ENCODE measurements at regions not wholly inside any gene's neighbourhood (a gene's known extent, or its start where the extent isn't known, plus 50 kb on each side); places are given as distances from the start of the nearest gene placed in this dataset.

DNA sequence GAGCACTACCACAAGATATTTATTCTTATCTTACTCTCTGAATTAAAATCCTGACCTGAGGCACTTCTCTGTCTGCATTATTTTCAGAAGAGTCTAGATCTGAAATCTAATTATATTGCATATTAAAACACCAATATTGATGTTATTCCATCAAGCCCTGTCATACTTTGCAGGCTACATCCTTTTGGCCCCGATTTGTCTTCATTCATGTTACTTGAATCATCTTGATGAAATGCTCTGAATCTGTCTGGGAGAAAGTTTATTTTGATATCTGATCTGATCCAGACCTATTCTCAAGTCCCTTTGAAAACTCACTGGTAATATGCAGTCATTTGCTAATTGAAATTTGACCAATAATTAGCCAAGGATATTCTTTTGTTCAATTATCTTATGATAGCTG is 79.9 kb downstream of the BBS10 start:
- intact Hi-C loops (cut with micrococcal nuclease): no loop called here
- Histone ChIP-seq H3K4me1 (ENCODE audit: control insufficient read depth in 2 of 2, insufficient read depth in 2 of 2, low read length in 2 of 2) (no peaks in the 10 kb centered on the region), H3K9me3 (ENCODE audit: control insufficient read depth in 2 of 3, low read length in 3 of 3) (no peaks in the 10 kb centered on the region), H3K27me3 (ENCODE audit: control insufficient read depth in 2 of 2, insufficient read depth in 2 of 2, low read length in 2 of 2) (no peaks in the 10 kb centered on the region), H3K4me3 (ENCODE audit: low read length) (no peak overlapping the region), H3K36me3 (ENCODE audit: control insufficient read depth in 2 of 3, insufficient read depth in 3 of 3, low read length in 3 of 3) (no peaks in the 10 kb centered on the region), H3K27ac (ENCODE audit: low read depth, low read length) (no peak overlapping the region)
- ATAC-seq (no peak), DNase-seq (no peak)
- H3K36me3 Mint-ChIP-seq: no peaks in the 10 kb centered on the region
- H3K27me3 Mint-ChIP-seq: peaks cover 0 to 21% (median 11%) of the 10 kb centered on the region in 5 donors
- no peak overlapping the region for H3K27ac Mint-ChIP-seq
- H3K4me1 Mint-ChIP-seq: no peaks in the 10 kb centered on the region
- peaks cover 0 to 2% (median 0%) of the 10 kb centered on the region in 11 donors for H3K9me3 Mint-ChIP-seq
- no peak overlapping the region for H3K4me3 Mint-ChIP-seq
- ChIA-PET CTCF (no interaction called here), POLR2A (no interaction called here)

DNA sequence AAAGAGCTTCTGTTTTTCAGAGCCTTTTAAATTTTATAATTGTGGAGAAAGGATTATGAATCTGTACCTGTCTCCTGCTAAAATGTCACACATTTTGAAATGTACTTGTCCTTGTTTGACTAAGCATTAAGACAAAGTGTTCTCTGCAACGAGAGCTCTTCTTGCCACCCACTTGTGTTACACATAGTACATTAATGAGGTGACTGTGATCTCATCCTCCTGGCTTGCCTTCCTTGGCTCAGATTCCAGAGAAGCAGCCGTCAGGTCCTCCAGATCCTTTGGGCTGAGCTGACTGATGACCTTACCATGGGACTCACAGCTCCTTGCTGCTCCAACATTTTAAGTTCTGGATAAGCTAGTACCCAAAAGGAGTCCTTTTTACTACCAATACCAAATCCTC is 81.4 kb downstream of the BBS10 start:
- peaks cover 0 to 3% (median 0%) of the 10 kb centered on the region in 11 donors for H3K9me3 Mint-ChIP-seq
- Histone ChIP-seq H3K27ac (ENCODE audit: low read depth, low read length) (no peak overlapping the region), H3K4me1 (ENCODE audit: control insufficient read depth in 2 of 2, insufficient read depth in 2 of 2, low read length in 2 of 2) (no peaks in the 10 kb centered on the region), H3K9me3 (ENCODE audit: control insufficient read depth in 2 of 3, low read length in 3 of 3) (no peaks in the 10 kb centered on the region), H3K36me3 (ENCODE audit: control insufficient read depth in 2 of 3, insufficient read depth in 3 of 3, low read length in 3 of 3) (no peaks in the 10 kb centered on the region), H3K27me3 (ENCODE audit: control insufficient read depth in 2 of 2, insufficient read depth in 2 of 2, low read length in 2 of 2) (no peaks in the 10 kb centered on the region), H3K4me3 (ENCODE audit: low read length) (no peak overlapping the region)
- POLR2A ChIA-PET: interaction anchor here (0.5 kb wide), 1 partner anchor 230 kb away, joined by 3 read pairs; no protein-coding TSS in a partner anchor
- H3K4me1 Mint-ChIP-seq: no peaks in the 10 kb centered on the region
- peaks cover 5 to 30% (median 14%) of the 10 kb centered on the region in 5 donors for H3K27me3 Mint-ChIP-seq
- no peak overlapping the region for H3K27ac Mint-ChIP-seq
- no peak for DNase-seq
- no peaks in the 10 kb centered on the region for H3K36me3 Mint-ChIP-seq
- no peak overlapping the region for H3K4me3 Mint-ChIP-seq
- no peak for ATAC-seq
- CTCF ChIA-PET: no interaction called here
- intact Hi-C loops (cut with micrococcal nuclease): no loop called here

DNA sequence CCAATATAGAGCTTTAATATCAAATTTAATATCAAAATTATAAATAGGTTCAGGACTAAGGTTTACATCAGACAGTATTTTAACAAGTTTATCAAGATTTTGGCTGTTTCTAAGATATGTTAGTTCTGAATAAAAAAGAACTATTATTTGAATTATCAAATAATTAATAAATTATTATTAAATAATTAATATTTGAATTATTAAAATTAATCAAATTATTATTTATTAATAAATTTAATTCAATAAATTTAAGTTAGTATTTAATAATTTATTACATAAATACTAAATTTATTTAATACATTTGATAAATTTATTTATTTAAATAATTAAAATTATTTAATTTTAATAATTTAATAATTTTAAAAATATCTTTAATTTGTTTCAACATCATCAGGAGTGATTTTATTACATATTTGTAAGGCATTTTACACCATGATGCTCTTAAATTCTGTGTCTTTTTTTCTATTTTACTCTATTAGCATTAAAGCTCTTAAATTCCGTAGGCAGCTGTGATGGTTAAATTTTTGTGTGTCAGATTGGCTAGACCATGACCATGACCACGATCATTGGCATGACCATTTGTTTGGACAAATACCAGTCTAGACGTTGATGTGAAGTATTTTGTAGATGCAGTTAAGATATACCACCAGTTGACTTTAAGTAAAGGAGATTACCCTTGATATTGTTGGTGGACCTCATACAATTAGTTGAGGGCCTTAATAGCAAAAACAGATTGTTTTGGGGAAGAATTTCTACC is 82.6 kb downstream of the BBS10 start:
- H3K27ac ChIP-seq (ENCODE audit: low read depth, low read length): no peak overlapping the region
- Mint-ChIP-seq H3K27ac (peak overlapping the region in 1 of 9 donors; percentile 16), H3K4me1 (no peaks in the 10 kb centered on the region), H3K36me3 (no peaks in the 10 kb centered on the region), H3K27me3 (peaks cover 5 to 35% (median 18%) of the 10 kb centered on the region in 5 donors), H3K9me3 (peaks cover 0 to 3% (median 0%) of the 10 kb centered on the region in 11 donors), H3K4me3 (no peak overlapping the region)
- no peak for DNase-seq
- no peaks in the 10 kb centered on the region for H3K9me3 ChIP-seq (ENCODE audit: control insufficient read depth in 2 of 3, low read length in 3 of 3)
- intact Hi-C loops (cut with micrococcal nuclease): no loop called here
- ChIA-PET POLR2A (no interaction called here), CTCF (no interaction called here)
- ATAC-seq: no peak
- H3K4me3 ChIP-seq (ENCODE audit: low read length): no peak overlapping the region
- no peaks in the 10 kb centered on the region for H3K36me3 ChIP-seq (ENCODE audit: control insufficient read depth in 2 of 3, insufficient read depth in 3 of 3, low read length in 3 of 3)
- H3K4me1 ChIP-seq (ENCODE audit: control insufficient read depth in 2 of 2, insufficient read depth in 2 of 2, low read length in 2 of 2): no peaks in the 10 kb centered on the region
- H3K27me3 ChIP-seq (ENCODE audit: control insufficient read depth in 2 of 2, insufficient read depth in 2 of 2, low read length in 2 of 2): no peaks in the 10 kb centered on the region

DNA sequence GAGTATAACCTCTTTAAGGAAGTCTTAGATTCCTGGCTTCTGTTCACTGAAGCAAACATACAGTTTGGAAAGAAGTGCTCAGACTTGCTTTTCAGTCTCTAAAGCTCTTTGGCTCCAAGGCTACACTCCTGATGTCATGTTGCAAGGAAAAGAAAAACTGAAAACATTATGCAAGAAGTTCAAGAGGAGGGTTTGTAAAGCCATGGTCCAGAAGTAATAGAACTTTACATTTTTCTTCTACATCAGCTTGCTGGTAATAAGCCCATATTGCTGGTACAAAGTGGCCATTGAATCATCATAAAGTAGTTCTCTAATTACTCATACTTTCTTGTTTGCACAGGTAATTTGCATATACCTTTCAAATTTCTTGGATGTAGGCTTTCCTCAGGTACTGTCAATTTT is 83.6 kb downstream of the BBS10 start:
- POLR2A ChIA-PET: no interaction called here

DNA sequence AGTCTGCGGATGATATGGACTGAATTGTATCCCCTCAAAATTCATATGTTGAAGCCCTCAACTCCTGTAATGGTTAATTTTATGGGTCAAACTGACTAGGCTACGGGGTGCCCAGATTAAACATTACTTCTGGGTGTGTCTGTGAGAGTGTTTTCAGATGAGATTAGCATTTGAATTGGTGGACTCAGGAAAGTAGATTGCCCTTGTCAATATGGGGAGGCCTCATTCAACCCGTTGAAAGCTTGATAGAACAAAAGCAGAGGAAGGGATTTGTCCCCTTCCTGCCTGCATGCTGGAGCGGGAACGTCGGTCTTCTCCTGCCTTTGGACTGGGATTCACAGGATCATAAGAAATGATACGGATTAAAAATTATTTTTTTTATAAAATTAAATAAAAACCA is 84.5 kb downstream of the BBS10 start:
- Histone ChIP-seq H3K27me3 (ENCODE audit: control insufficient read depth in 2 of 2, insufficient read depth in 2 of 2, low read length in 2 of 2) (no peaks in the 10 kb centered on the region), H3K4me1 (ENCODE audit: control insufficient read depth in 2 of 2, insufficient read depth in 2 of 2, low read length in 2 of 2) (no peaks in the 10 kb centered on the region), H3K9me3 (ENCODE audit: control insufficient read depth in 2 of 3, low read length in 3 of 3) (no peaks in the 10 kb centered on the region), H3K27ac (ENCODE audit: low read depth, low read length) (no peak overlapping the region), H3K4me3 (ENCODE audit: low read length) (no peak overlapping the region), H3K36me3 (ENCODE audit: control insufficient read depth in 2 of 3, insufficient read depth in 3 of 3, low read length in 3 of 3) (no peaks in the 10 kb centered on the region)
- no peak overlapping the region for H3K27ac Mint-ChIP-seq
- no peak overlapping the region for H3K4me3 Mint-ChIP-seq
- no peak for DNase-seq
- intact Hi-C loops (cut with micrococcal nuclease): no loop called here
- H3K36me3 Mint-ChIP-seq: no peaks in the 10 kb centered on the region
- ChIA-PET POLR2A (no interaction called here), CTCF (no interaction called here)
- peaks cover 0 to 3% (median 0%) of the 10 kb centered on the region in 11 donors for H3K9me3 Mint-ChIP-seq
- peaks cover 5 to 31% (median 13%) of the 10 kb centered on the region in 5 donors for H3K27me3 Mint-ChIP-seq
- no peak for ATAC-seq
- H3K4me1 Mint-ChIP-seq: peaks cover 0 to 2% (median 0%) of the 10 kb centered on the region in 7 donors

More for the DNA sequence above, 83.6 kb downstream of the BBS10 start:
- Mint-ChIP-seq H3K27ac (no peak overlapping the region), H3K9me3 (peaks cover 0 to 3% (median 0%) of the 10 kb centered on the region in 11 donors), H3K36me3 (no peaks in the 10 kb centered on the region), H3K4me1 (peaks cover 0 to 1% (median 0%) of the 10 kb centered on the region in 7 donors), H3K4me3 (no peak overlapping the region), H3K27me3 (peaks cover 5 to 35% (median 18%) of the 10 kb centered on the region in 5 donors)
- no peak overlapping the region for H3K27ac ChIP-seq (ENCODE audit: low read depth, low read length)
- no peaks in the 10 kb centered on the region for H3K4me1 ChIP-seq (ENCODE audit: control insufficient read depth in 2 of 2, insufficient read depth in 2 of 2, low read length in 2 of 2)
- intact Hi-C loops (cut with micrococcal nuclease): no loop called here
- ATAC-seq (no peak), DNase-seq (no peak)
- H3K9me3 ChIP-seq (ENCODE audit: control insufficient read depth in 2 of 3, low read length in 3 of 3): no peaks in the 10 kb centered on the region
- no peak overlapping the region for H3K4me3 ChIP-seq (ENCODE audit: low read length)
- no peaks in the 10 kb centered on the region for H3K36me3 ChIP-seq (ENCODE audit: control insufficient read depth in 2 of 3, insufficient read depth in 3 of 3, low read length in 3 of 3)
- CTCF ChIA-PET: no interaction called here
- H3K27me3 ChIP-seq (ENCODE audit: control insufficient read depth in 2 of 2, insufficient read depth in 2 of 2, low read length in 2 of 2): no peaks in the 10 kb centered on the region

DNA sequence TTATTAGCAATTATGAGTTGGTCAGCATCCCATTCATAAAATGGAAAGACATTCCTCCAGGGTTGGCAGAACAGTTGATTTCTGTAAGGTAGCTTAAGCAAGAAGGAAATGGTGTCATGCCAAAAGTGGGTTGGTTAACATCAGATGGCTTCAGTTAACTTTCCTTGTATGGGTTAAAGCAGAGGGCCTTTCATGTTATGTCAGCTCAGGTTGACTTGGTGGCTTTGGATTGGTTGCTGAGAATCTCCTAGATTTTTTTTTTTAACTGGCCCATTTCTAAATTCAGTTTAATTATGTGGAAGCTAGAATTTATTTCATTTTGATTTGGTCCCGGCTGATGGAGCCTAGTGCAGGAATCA is 87.8 kb downstream of the BBS10 start:
- ChIA-PET CTCF (interaction anchor here (0.7 kb wide), 1 partner anchor 141 kb away, joined by 3 read pairs; no protein-coding TSS in a partner anchor), POLR2A (no interaction called here)
- DNase-seq (no peak), ATAC-seq (no peak)
- intact Hi-C loops (cut with micrococcal nuclease): no loop called here
- Histone ChIP-seq H3K36me3 (ENCODE audit: control insufficient read depth in 2 of 3, insufficient read depth in 3 of 3, low read length in 3 of 3) (no peaks in the 10 kb centered on the region), H3K4me1 (ENCODE audit: control insufficient read depth in 2 of 2, insufficient read depth in 2 of 2, low read length in 2 of 2) (no peaks in the 10 kb centered on the region), H3K9me3 (ENCODE audit: control insufficient read depth in 2 of 3, low read length in 3 of 3) (no peaks in the 10 kb centered on the region), H3K4me3 (ENCODE audit: low read length) (no peak overlapping the region), H3K27ac (ENCODE audit: low read depth, low read length) (no peak overlapping the region), H3K27me3 (ENCODE audit: control insufficient read depth in 2 of 2, insufficient read depth in 2 of 2, low read length in 2 of 2) (no peaks in the 10 kb centered on the region)
- Mint-ChIP-seq H3K4me1 (peaks cover 0 to 2% (median 0%) of the 10 kb centered on the region in 7 donors), H3K9me3 (peaks cover 0 to 3% (median 0%) of the 10 kb centered on the region in 11 donors), H3K4me3 (no peak overlapping the region), H3K36me3 (no peaks in the 10 kb centered on the region), H3K27me3 (peaks cover 4 to 21% (median 13%) of the 10 kb centered on the region in 5 donors), H3K27ac (no peak overlapping the region)
